ENCODE measurements at regions not wholly inside any gene's neighbourhood (a gene's known extent, or its start where the extent isn't known, plus 50 kb on each side); places are given as distances from the start of the nearest gene placed in this dataset.

- Histone ChIP-seq H3K4me1 (ENCODE audit: control insufficient read depth, insufficient read depth, low read length) (no peaks in the 10 kb centered on the region), H3K27ac (ENCODE audit: low read depth, low read length) (no peak overlapping the region), H3K27me3 (ENCODE audit: control insufficient read depth, insufficient read depth, low read length) (no peaks in the 10 kb centered on the region), H3K4me3 (ENCODE audit: low read depth, low read length) (no peak overlapping the region), H3K36me3 (ENCODE audit: control insufficient read depth, insufficient read depth, low read length) (no peaks in the 10 kb centered on the region), H3K9ac (ENCODE audit: low read depth, low read length) (no peak overlapping the region), H3K9me3 (ENCODE audit: control insufficient read depth, insufficient read depth, low read length) (no peaks in the 10 kb centered on the region)
Observed at GRCh38 chr14:30303350-30303749, 255.6 kb upstream of the G2E3 start.

- no peaks in the 10 kb centered on the region for H3K36me3 ChIP-seq (ENCODE audit: control insufficient read depth, insufficient read depth, low read length)
- H3K4me3 ChIP-seq (ENCODE audit: low read depth, low read length), result no peak overlapping the region
- H3K9me3 ChIP-seq (ENCODE audit: control insufficient read depth, insufficient read depth, low read length), result no peaks in the 10 kb centered on the region
- no peaks in the 10 kb centered on the region for H3K27me3 ChIP-seq (ENCODE audit: control insufficient read depth, insufficient read depth, low read length)
- H3K9ac ChIP-seq (ENCODE audit: low read depth, low read length), result no peak overlapping the region
- H3K27ac ChIP-seq (ENCODE audit: low read depth, low read length), result no peak overlapping the region
- H3K4me1 ChIP-seq (ENCODE audit: control insufficient read depth, insufficient read depth, low read length), result no peaks in the 10 kb centered on the region
Observed at GRCh38 chr14:30305346-30305745, 253.6 kb upstream of the G2E3 start.

- no peaks in the 10 kb centered on the region for H3K4me1 ChIP-seq (ENCODE audit: control insufficient read depth, insufficient read depth, low read length)
- no peaks in the 10 kb centered on the region for H3K36me3 ChIP-seq (ENCODE audit: control insufficient read depth, insufficient read depth, low read length)
- H3K4me3 ChIP-seq (ENCODE audit: low read depth, low read length), result no peak overlapping the region
- H3K27me3 ChIP-seq (ENCODE audit: control insufficient read depth, insufficient read depth, low read length), result no peaks in the 10 kb centered on the region
- no peak overlapping the region for H3K9ac ChIP-seq (ENCODE audit: low read depth, low read length)
- no peaks in the 10 kb centered on the region for H3K9me3 ChIP-seq (ENCODE audit: control insufficient read depth, insufficient read depth, low read length)
- no peak overlapping the region for H3K27ac ChIP-seq (ENCODE audit: low read depth, low read length)
Observed at GRCh38 chr14:30309405-30309804, 249.6 kb upstream of the G2E3 start.

GRCh38 chr14:30312214-30312613, 246.7 kb upstream of the G2E3 start:
- Histone ChIP-seq H3K4me3 (ENCODE audit: low read depth, low read length) (no peak overlapping the region), H3K27ac (ENCODE audit: low read depth, low read length) (no peak overlapping the region), H3K9me3 (ENCODE audit: control insufficient read depth, insufficient read depth, low read length) (no peaks in the 10 kb centered on the region), H3K9ac (ENCODE audit: low read depth, low read length) (no peak overlapping the region), H3K4me1 (ENCODE audit: control insufficient read depth, insufficient read depth, low read length) (no peaks in the 10 kb centered on the region), H3K27me3 (ENCODE audit: control insufficient read depth, insufficient read depth, low read length) (no peaks in the 10 kb centered on the region), H3K36me3 (ENCODE audit: control insufficient read depth, insufficient read depth, low read length) (no peaks in the 10 kb centered on the region)

GRCh38 chr14:30317729-30318128, 241.2 kb upstream of the G2E3 start:
- no peak overlapping the region for H3K9ac ChIP-seq (ENCODE audit: low read depth, low read length)
- no peaks in the 10 kb centered on the region for H3K36me3 ChIP-seq (ENCODE audit: control insufficient read depth, insufficient read depth, low read length)
- H3K4me1 ChIP-seq (ENCODE audit: control insufficient read depth, insufficient read depth, low read length), result peaks cover 5% of the 10 kb centered on the region; the same call in 1 of the 2 replicates
- H3K4me3 ChIP-seq (ENCODE audit: low read depth, low read length), result no peak overlapping the region
- H3K9me3 ChIP-seq (ENCODE audit: control insufficient read depth, insufficient read depth, low read length), result no peaks in the 10 kb centered on the region
- H3K27ac ChIP-seq (ENCODE audit: low read depth, low read length), result no peak overlapping the region
- no peaks in the 10 kb centered on the region for H3K27me3 ChIP-seq (ENCODE audit: control insufficient read depth, insufficient read depth, low read length)

- Histone ChIP-seq H3K4me1 (ENCODE audit: control insufficient read depth, insufficient read depth, low read length) (peaks cover 13% of the 10 kb centered on the region), H3K27ac (ENCODE audit: low read depth, low read length) (no peak overlapping the region), H3K36me3 (ENCODE audit: control insufficient read depth, insufficient read depth, low read length) (no peaks in the 10 kb centered on the region), H3K9me3 (ENCODE audit: control insufficient read depth, insufficient read depth, low read length) (no peaks in the 10 kb centered on the region), H3K27me3 (ENCODE audit: control insufficient read depth, insufficient read depth, low read length) (no peaks in the 10 kb centered on the region), H3K4me3 (ENCODE audit: low read depth, low read length) (no peak overlapping the region), H3K9ac (ENCODE audit: low read depth, low read length) (no peak overlapping the region)
Observed at GRCh38 chr14:30322819-30323218, 236.1 kb upstream of the G2E3 start.

- Histone ChIP-seq H3K27me3 (ENCODE audit: control insufficient read depth, insufficient read depth, low read length) (no peaks in the 10 kb centered on the region), H3K9me3 (ENCODE audit: control insufficient read depth, insufficient read depth, low read length) (no peaks in the 10 kb centered on the region), H3K9ac (ENCODE audit: low read depth, low read length) (no peak overlapping the region), H3K27ac (ENCODE audit: low read depth, low read length) (no peak overlapping the region), H3K4me1 (ENCODE audit: control insufficient read depth, insufficient read depth, low read length) (no peaks in the 10 kb centered on the region), H3K36me3 (ENCODE audit: control insufficient read depth, insufficient read depth, low read length) (no peaks in the 10 kb centered on the region), H3K4me3 (ENCODE audit: low read depth, low read length) (no peak overlapping the region)
Observed at GRCh38 chr14:30330033-30330432, 228.9 kb upstream of the G2E3 start.

GRCh38 chr14:30330445-30330844, 228.5 kb upstream of the G2E3 start:
- no peaks in the 10 kb centered on the region for H3K9me3 ChIP-seq (ENCODE audit: control insufficient read depth, insufficient read depth, low read length)
- H3K4me1 ChIP-seq (ENCODE audit: control insufficient read depth, insufficient read depth, low read length), result no peaks in the 10 kb centered on the region
- no peaks in the 10 kb centered on the region for H3K27me3 ChIP-seq (ENCODE audit: control insufficient read depth, insufficient read depth, low read length)
- H3K4me3 ChIP-seq (ENCODE audit: low read depth, low read length), result no peak overlapping the region
- H3K27ac ChIP-seq (ENCODE audit: low read depth, low read length), result no peak overlapping the region
- no peaks in the 10 kb centered on the region for H3K36me3 ChIP-seq (ENCODE audit: control insufficient read depth, insufficient read depth, low read length)
- no peak overlapping the region for H3K9ac ChIP-seq (ENCODE audit: low read depth, low read length)

- Histone ChIP-seq H3K27ac (ENCODE audit: low read depth, low read length) (no peak overlapping the region), H3K4me3 (ENCODE audit: low read depth, low read length) (no peak overlapping the region), H3K27me3 (ENCODE audit: control insufficient read depth, insufficient read depth, low read length) (no peaks in the 10 kb centered on the region), H3K4me1 (ENCODE audit: control insufficient read depth, insufficient read depth, low read length) (no peaks in the 10 kb centered on the region), H3K9ac (ENCODE audit: low read depth, low read length) (no peak overlapping the region), H3K36me3 (ENCODE audit: control insufficient read depth, insufficient read depth, low read length) (no peaks in the 10 kb centered on the region), H3K9me3 (ENCODE audit: control insufficient read depth, insufficient read depth, low read length) (no peaks in the 10 kb centered on the region)
Observed at GRCh38 chr14:30331030-30331429, 227.9 kb upstream of the G2E3 start.

GRCh38 chr14:30332374-30332773, 226.6 kb upstream of the G2E3 start:
- Histone ChIP-seq H3K4me1 (ENCODE audit: control insufficient read depth, insufficient read depth, low read length) (no peaks in the 10 kb centered on the region), H3K27ac (ENCODE audit: low read depth, low read length) (no peak overlapping the region), H3K27me3 (ENCODE audit: control insufficient read depth, insufficient read depth, low read length) (no peaks in the 10 kb centered on the region), H3K9ac (ENCODE audit: low read depth, low read length) (no peak overlapping the region), H3K9me3 (ENCODE audit: control insufficient read depth, insufficient read depth, low read length) (no peaks in the 10 kb centered on the region), H3K36me3 (ENCODE audit: control insufficient read depth, insufficient read depth, low read length) (no peaks in the 10 kb centered on the region), H3K4me3 (ENCODE audit: low read depth, low read length) (no peak overlapping the region)

- Histone ChIP-seq H3K27me3 (ENCODE audit: control insufficient read depth, insufficient read depth, low read length) (no peaks in the 10 kb centered on the region), H3K9ac (ENCODE audit: low read depth, low read length) (no peak overlapping the region), H3K4me1 (ENCODE audit: control insufficient read depth, insufficient read depth, low read length) (no peaks in the 10 kb centered on the region), H3K4me3 (ENCODE audit: low read depth, low read length) (no peak overlapping the region), H3K27ac (ENCODE audit: low read depth, low read length) (no peak overlapping the region), H3K9me3 (ENCODE audit: control insufficient read depth, insufficient read depth, low read length) (no peaks in the 10 kb centered on the region), H3K36me3 (ENCODE audit: control insufficient read depth, insufficient read depth, low read length) (no peaks in the 10 kb centered on the region)
Observed at GRCh38 chr14:30333934-30334333, 225.0 kb upstream of the G2E3 start.

- Histone ChIP-seq H3K27ac (ENCODE audit: low read depth, low read length) (no peak overlapping the region), H3K9ac (ENCODE audit: low read depth, low read length) (no peak overlapping the region), H3K4me1 (ENCODE audit: control insufficient read depth, insufficient read depth, low read length) (no peaks in the 10 kb centered on the region), H3K9me3 (ENCODE audit: control insufficient read depth, insufficient read depth, low read length) (no peaks in the 10 kb centered on the region), H3K27me3 (ENCODE audit: control insufficient read depth, insufficient read depth, low read length) (no peaks in the 10 kb centered on the region), H3K36me3 (ENCODE audit: control insufficient read depth, insufficient read depth, low read length) (no peaks in the 10 kb centered on the region), H3K4me3 (ENCODE audit: low read depth, low read length) (no peak overlapping the region)
Observed at GRCh38 chr14:30337456-30337855, 221.5 kb upstream of the G2E3 start.
